IMR-90 (cell line): ENCODE measurements at regions not wholly inside any gene's neighbourhood (a gene's known extent, or its start where the extent isn't known, plus 50 kb on each side); places are given as distances from the start of the nearest gene placed in this dataset.
"Not testable (repeated sequence)": the region's sequence is repeated elsewhere in the genome, so short reads cannot be mapped to it uniquely, and the experiment has no call there.

Experiments used
- ATAC-seq: fragments of 200-7000 bp; cut with Tn5 transposase; 2 replicates; pipeline ENCODE4 v1.9.1; 2020; ENCODE audit warnings: low read depth, mild to moderate bottlenecking, moderate library complexity
- BruUV-seq: library from RNA; stranded (reverse); fragments of 400-500 nt; replicated peaks from 2 replicates; lab custom pipeline; 2021; lab: Mats Ljungman, UMichigan
- CTCF ChIA-PET: fragments of 300-600 bp; formaldehyde crosslinking; extraction: SDS; loops from one replicate; lab custom pipeline; 2021; ENCODE audit warnings: antibody characterized with exemption; lab: Yijun Ruan, JAX
- POLR2A ChIA-PET: fragments of 300-600 bp; sonication (Branson Sonifier 250); formaldehyde crosslinking; loops from one replicate; lab custom pipeline; 2022; ENCODE audit warnings: antibody characterized with exemption; ENCODE audit not compliant: unreplicated experiment; lab: Charles Lee
- DNase-seq: peaks from one replicate; pipeline ENCODE4 v3.0.0; 2013
- H2AFZ ChIP-seq: replicated peaks from 2 replicates; pipeline ENCODE3; 2013; ENCODE audit warnings: low read length, mild to moderate bottlenecking; ENCODE audit not compliant: poor library complexity
- H2AK5ac ChIP-seq: 2 replicates; pipeline ENCODE4 v1.6.1; 2013; ENCODE audit warnings: low read depth, low read length, inconsistent platforms
- H2AK9ac ChIP-seq: replicated peaks from 2 replicates; pipeline ENCODE3; 2013; ENCODE audit warnings: mild to moderate bottlenecking, low read depth, low read length, moderate library complexity; ENCODE audit not compliant: poor library complexity
- H2BK120ac ChIP-seq: 2 replicates; pipeline ENCODE4 v1.6.1; 2013; ENCODE audit warnings: low read depth, low read length, inconsistent platforms
- H2BK15ac ChIP-seq: 3 replicates; pipeline ENCODE4 v1.6.1; 2013; ENCODE audit warnings: low read depth, low read length, inconsistent platforms
- H2BK20ac ChIP-seq: 2 replicates; pipeline ENCODE4 v1.6.1; 2013; ENCODE audit warnings: low read depth, mild to moderate bottlenecking, inconsistent platforms, low read length, moderate library complexity
- H2BK5ac ChIP-seq: 2 replicates; pipeline ENCODE4 v1.6.1; 2013; ENCODE audit warnings: mild to moderate bottlenecking, low read depth, low read length, inconsistent platforms; ENCODE audit not compliant: poor library complexity, severe bottlenecking
- H3K14ac ChIP-seq: replicated peaks from 2 replicates; pipeline ENCODE4 v1.6.1; 2013; ENCODE audit warnings: low read depth, low read length, inconsistent platforms
- H3K18ac ChIP-seq: 2 replicates; pipeline ENCODE4 v1.6.1; 2013; ENCODE audit warnings: low read depth, low read length, control low read depth
- H3K23ac ChIP-seq: 2 replicates; pipeline ENCODE4 v1.6.1; 2013; ENCODE audit warnings: low read depth, low read length, inconsistent platforms
- H3K27ac ChIP-seq: 2 replicates; pipeline ENCODE4 v1.5.1; 2013; ENCODE audit warnings: mild to moderate bottlenecking, control low read depth, low read length; ENCODE audit not compliant: insufficient read depth
- H3K27me3 ChIP-seq: 2 replicates; pipeline ENCODE4 v1.6.1; 2013; ENCODE audit warnings: low read length; ENCODE audit not compliant: control insufficient read depth, insufficient read depth
- H3K36me3 ChIP-seq: 2 replicates; pipeline ENCODE4 v1.6.1; 2013; ENCODE audit warnings: low read length, mixed read lengths; ENCODE audit not compliant: control insufficient read depth, insufficient read depth
- H3K4ac ChIP-seq: 2 replicates; pipeline ENCODE4 v1.6.1; 2013; ENCODE audit warnings: low read depth, low read length, inconsistent platforms
- H3K4me1 ChIP-seq: 2 replicates; pipeline ENCODE4 v1.6.1; 2013; ENCODE audit warnings: low read length, mixed read lengths; ENCODE audit not compliant: control insufficient read depth, insufficient read depth
- H3K4me2 ChIP-seq: 2 replicates; pipeline ENCODE4 v1.6.1; 2013; ENCODE audit warnings: low read depth, mild to moderate bottlenecking, control low read depth, low read length, moderate library complexity
- H3K4me3 ChIP-seq: 2 replicates; pipeline ENCODE4 v1.5.1; 2013; ENCODE audit warnings: low read depth, mild to moderate bottlenecking, control low read depth, low read length, moderate library complexity; ENCODE audit not compliant: insufficient read depth
- H3K56ac ChIP-seq: 2 replicates; pipeline ENCODE4 v1.6.1; 2013; ENCODE audit warnings: low read length, inconsistent platforms; ENCODE audit not compliant: insufficient read depth; ENCODE audit errors: extremely low read depth
- H3K79me1 ChIP-seq, 2 experiments: 2 replicates each; pipeline ENCODE4 v1.6.1; 2013; ENCODE audit warnings: low read length in 2 of 2, inconsistent platforms in 1 of 2, low read depth in 1 of 2
- H3K9ac ChIP-seq: 2 replicates; pipeline ENCODE4 v1.6.1; 2013; ENCODE audit warnings: low read depth, low read length, control low read depth
- H3K9me1 ChIP-seq: 2 replicates; pipeline ENCODE4 v1.6.1; 2013; ENCODE audit warnings: low read length, inconsistent platforms; ENCODE audit not compliant: insufficient read depth
- H3K9me3 ChIP-seq: 2 replicates; pipeline ENCODE4 v1.6.1; 2013; ENCODE audit warnings: low read length; ENCODE audit not compliant: control insufficient read depth, insufficient read depth
- H4K20me1 ChIP-seq: 2 replicates; pipeline ENCODE4 v1.6.1; 2013; ENCODE audit warnings: low read length, inconsistent platforms; ENCODE audit not compliant: insufficient read depth
- H4K5ac ChIP-seq: 2 replicates; pipeline ENCODE4 v1.6.1; 2013; ENCODE audit warnings: mild to moderate bottlenecking, low read depth, low read length, control low read depth
- H4K8ac ChIP-seq, 2 experiments: 2 replicates each; pipeline ENCODE4 v1.6.1; 2013; ENCODE audit warnings: low read depth in 2 of 2, low read length in 2 of 2, control low read depth in 1 of 2, inconsistent platforms in 1 of 2
- H4K91ac ChIP-seq: 2 replicates; pipeline ENCODE4 v1.6.1; 2013; ENCODE audit warnings: low read depth, low read length, inconsistent platforms; ENCODE audit not compliant: insufficient read depth
- WGBS, 2 experiments: methylation state at CpG; one replicate each; pipeline versions ENCODE4 v1.1.5 to v1.1.7; 2013; ENCODE audit warnings: missing lambda C conversion rate in 2 of 2; ENCODE audit not compliant: insufficient read length in 1 of 2; ENCODE audit errors: extremely low coverage in 2 of 2; 5-methylcytosine and 5-hydroxymethylcytosine counted together
- dilution Hi-C: fragments of 300-500 bp; cut with HindIII; formaldehyde crosslinking; loops from one replicate; pipeline ENCODE4 v1.14.3; 2018; ENCODE audit warnings: low sequenced_read_pairs; ENCODE audit not compliant: unreplicated experiment
- in situ Hi-C: fragments of 300-500 bp; cut with MboI; formaldehyde crosslinking; loops from 3 replicates; pipeline ENCODE4 v1.14.3; 2019; ENCODE audit warnings: low sequenced_read_pairs, inconsistent platforms, mixed read lengths
- intact Hi-C: fragments of 100-400 bp; cut with micrococcal nuclease; formaldehyde crosslinking; loops from 2 replicates; pipeline ENCODE4 v1.10.0; 2022

GRCh38 chr2:20112361-20112760 lies 60.9 kb upstream of the LAPTM4A start:
- in situ Hi-C loops, H4K5ac ChIP-seq, H3K14ac ChIP-seq, BruUV-seq, H3K79me1 ChIP-seq, H4K8ac ChIP-seq, dilution Hi-C loops, H3K56ac ChIP-seq, H4K20me1 ChIP-seq, H3K4me1 ChIP-seq, H3K23ac ChIP-seq, DNase-seq, H4K91ac ChIP-seq, H3K4me2 ChIP-seq, H3K27me3 ChIP-seq, H2BK120ac ChIP-seq, POLR2A ChIA-PET, H2AFZ ChIP-seq, H2BK20ac ChIP-seq, H3K27ac ChIP-seq, H3K9ac ChIP-seq, H3K9me1 ChIP-seq, H3K4ac ChIP-seq, H2BK5ac ChIP-seq, H2AK5ac ChIP-seq, H2BK15ac ChIP-seq, ATAC-seq, H3K9me3 ChIP-seq, intact Hi-C loops, H2AK9ac ChIP-seq, H3K18ac ChIP-seq, CTCF ChIA-PET, H3K36me3 ChIP-seq, H3K4me3 ChIP-seq: not testable (repeated sequence)
- 80% methylated on average over 1 of the region's 9 CpGs; no CpG with 5 or more reads in 1 of the 2 experiments for WGBS, 2 experiments
